ENCODE measurements at regions not wholly inside any gene's neighbourhood (a gene's known extent, or its start where the extent isn't known, plus 50 kb on each side); places are given as distances from the start of the nearest gene placed in this dataset.
A peak's percentile ranks its signal among the peaks of the same experiment; 100 is the strongest.

- DNase-seq = no peak
These were observed 101.9 kb downstream of the MCFD2 start for GRCh38 chr2:46813680-46814079.

- DNase-seq = peak in 1 of 56 donors; percentile 31
These were observed 102.6 kb downstream of the MCFD2 start for GRCh38 chr2:46813020-46813415.
